OCI-M2 (cell line): ENCODE measurements at regions not wholly inside any gene's neighbourhood (a gene's known extent, or its start where the extent isn't known, plus 50 kb on each side); places are given as distances from the start of the nearest gene placed in this dataset.

Experiments
- DNase-seq: peaks from one replicate; lab custom pipeline; 2025; ENCODE audit not compliant: unreplicated experiment; lab: John Stamatoyannopoulos, UW

GRCh38 chr20:21577551-21577950 is 63.7 kb upstream of the NKX2-2 start:
- no peak for DNase-seq

GRCh38 chr20:21575981-21576740 is 62.3 kb upstream of the NKX2-2 start:
- no peak for DNase-seq

GRCh38 chr20:21575167-21575566 is 61.3 kb upstream of the NKX2-2 start:
- DNase-seq = no peak

GRCh38 chr20:21574443-21574842 is 60.6 kb upstream of the NKX2-2 start:
- DNase-seq = no peak

GRCh38 chr20:21573259-21573658 is 59.4 kb upstream of the NKX2-2 start:
- no peak for DNase-seq

GRCh38 chr20:21571841-21572690 is 58.2 kb upstream of the NKX2-2 start:
- no peak for DNase-seq

- no peak for DNase-seq
Observed at GRCh38 chr20:21570285-21570992, 56.6 kb upstream of the NKX2-2 start.

GRCh38 chr20:21569586-21569985 is 55.7 kb upstream of the NKX2-2 start:
- DNase-seq = no peak

GRCh38 chr20:21564127-21564773 is 50.4 kb upstream of the NKX2-2 start:
- DNase-seq = no peak
